Fibroblast of skin of right quadriceps (primary cell): ENCODE measurements at regions not wholly inside any gene's neighbourhood (a gene's known extent, or its start where the extent isn't known, plus 50 kb on each side); places are given as distances from the start of the nearest gene placed in this dataset.
A peak's percentile ranks its signal among the peaks of the same experiment; 100 is the strongest.

Experiments
- DNase-seq: peaks from one replicate; pipeline ENCODE4 v3.0.0-alpha.2; 2013

DNA sequence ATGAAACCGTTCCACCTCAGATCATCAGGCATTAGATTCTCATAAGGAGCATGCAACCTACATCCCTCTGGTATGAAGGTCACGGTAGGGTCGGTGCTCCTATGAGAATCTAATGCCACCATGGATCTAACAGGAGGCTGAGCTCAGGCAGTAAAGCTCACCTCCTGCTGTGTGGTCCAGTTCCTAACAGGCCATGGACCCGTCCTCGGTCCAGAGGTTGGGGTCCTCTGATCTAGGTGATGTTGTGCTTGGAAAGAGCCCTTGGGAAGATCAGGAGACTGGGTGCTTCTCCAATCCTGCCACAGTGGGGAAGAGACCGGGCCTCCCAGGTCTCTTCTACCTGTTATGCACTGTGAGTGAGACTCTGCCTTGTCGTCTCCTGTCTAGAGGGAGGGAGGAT lies 104.6 kb downstream of the ACKR3 start:
- DNase-seq = no peak

GRCh38 chr2:236674646-236675045 lies 105.0 kb downstream of the ACKR3 start:
- DNase-seq = no peak

DNA sequence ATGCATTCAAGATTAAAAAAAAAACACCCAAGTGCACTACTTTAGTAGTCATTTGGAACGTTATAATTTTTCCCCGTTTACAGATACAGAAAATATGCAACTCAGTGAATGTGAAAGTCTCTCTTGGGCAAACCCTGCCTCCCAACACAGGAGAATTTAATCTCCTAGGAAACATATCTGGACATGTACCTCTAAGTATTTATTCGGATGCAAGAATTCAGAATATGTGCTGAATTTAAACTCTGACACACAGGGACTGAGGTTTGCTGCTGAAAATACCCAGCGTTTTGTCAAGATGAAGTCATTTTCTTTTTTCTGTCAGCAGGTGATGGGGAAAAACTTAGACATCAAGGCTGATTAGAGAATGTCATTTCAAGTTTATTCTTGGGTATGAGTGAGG lies 105.4 kb downstream of the ACKR3 start:
- DNase-seq = peak; percentile 66

DNA sequence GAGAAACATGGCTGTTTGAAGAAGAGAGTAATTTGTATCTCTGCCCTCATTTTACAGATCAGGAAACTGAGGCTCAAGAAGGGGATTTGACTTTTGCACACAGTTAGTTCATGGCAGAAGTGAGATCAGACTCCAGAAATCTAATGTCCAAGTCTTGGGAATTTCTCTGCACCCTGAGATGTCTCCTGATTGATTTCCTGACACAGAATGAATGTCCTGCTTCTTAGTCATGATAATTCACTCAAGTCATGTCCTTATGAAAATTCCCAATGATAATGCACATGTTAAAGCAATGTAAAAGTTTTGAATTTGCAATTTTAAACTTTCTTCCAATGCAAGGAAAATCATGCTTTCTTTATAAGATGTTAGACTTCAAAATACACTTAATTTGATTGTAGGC lies 105.9 kb downstream of the ACKR3 start:
- no peak for DNase-seq

- DNase-seq = no peak
Measured at GRCh38 chr2:236676136-236676873, 106.7 kb downstream of the ACKR3 start.

DNA sequence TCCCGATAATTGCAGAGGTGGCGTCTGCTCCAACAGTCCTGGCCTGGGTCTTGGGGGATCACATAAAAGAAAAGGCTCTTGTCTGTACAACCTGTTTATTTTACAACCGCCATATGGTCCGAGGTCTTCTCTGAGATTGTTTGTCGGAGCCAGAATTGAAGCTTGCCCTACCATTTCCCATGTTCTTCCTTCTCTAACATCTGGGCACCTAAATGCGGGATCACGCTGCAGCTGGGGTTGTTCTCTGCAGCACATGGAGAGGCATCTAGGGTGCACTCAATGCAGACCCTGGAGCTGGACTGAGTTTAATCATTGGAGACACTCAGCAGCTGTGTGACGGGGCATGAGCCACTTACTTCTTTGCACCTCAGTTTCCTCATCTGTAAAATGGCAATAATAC lies 107.7 kb downstream of the ACKR3 start:
- no peak for DNase-seq

DNA sequence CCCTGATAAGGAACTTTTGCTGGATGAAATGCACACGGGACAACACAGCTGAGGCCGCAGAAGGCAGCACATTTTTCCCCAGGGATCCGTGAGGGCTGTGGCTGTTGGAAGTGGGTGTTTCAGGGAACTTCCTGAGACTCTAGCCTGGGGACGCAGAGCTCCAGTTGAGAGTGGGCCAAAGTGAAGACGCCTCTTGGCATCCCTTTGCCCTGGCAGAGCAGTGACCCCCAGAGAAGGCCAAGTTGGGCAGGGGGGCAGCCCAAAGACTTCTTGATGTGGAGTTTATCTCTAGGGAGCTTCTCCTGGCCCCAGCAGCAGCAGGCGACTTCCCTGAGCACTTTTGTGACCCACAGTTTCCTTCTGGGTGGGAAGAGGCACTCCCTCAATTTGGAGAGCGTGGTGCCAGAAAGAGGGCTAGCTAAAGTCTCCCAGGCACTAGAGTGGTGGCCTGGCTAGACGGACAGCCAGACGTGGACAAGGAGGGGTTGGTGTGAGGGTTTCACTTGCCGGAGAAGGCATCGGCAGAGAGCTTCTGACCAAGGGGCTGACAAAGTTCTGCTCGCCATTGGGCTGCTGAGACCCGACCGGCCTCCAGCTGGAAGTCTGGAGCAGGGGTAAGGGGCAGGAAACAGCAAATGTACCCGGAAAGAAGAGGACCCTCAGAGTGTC lies 108.8 kb downstream of the ACKR3 start:
- no peak for DNase-seq

- DNase-seq = peak; percentile 95
Measured at GRCh38 chr2:236679884-236680860, 110.5 kb downstream of the ACKR3 start.

GRCh38 chr2:236682651-236683422 lies 113.2 kb downstream of the ACKR3 start:
- no peak for DNase-seq

- no peak for DNase-seq
Measured at GRCh38 chr2:236684504-236685256, 115.1 kb downstream of the ACKR3 start.

DNA sequence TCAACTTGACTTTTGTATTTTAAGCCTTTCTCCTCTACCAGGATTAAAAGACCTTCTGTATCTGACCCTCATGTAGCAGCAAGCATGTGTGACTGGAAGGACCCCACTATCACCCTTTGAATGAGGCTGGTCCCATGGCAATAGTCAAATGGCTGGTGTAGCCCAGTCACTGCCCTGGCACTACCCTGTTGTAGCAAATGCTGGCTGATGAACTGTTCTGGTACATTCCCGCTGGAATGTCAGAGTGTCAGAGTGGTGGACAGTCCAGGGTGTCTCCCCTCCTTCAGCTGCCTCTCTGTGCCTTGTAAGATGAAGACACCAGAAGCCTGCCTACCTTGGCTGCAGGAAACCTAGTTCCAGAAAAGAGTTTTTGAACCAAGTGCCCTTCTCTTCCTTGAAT lies 115.7 kb downstream of the ACKR3 start:
- DNase-seq = no peak

DNA sequence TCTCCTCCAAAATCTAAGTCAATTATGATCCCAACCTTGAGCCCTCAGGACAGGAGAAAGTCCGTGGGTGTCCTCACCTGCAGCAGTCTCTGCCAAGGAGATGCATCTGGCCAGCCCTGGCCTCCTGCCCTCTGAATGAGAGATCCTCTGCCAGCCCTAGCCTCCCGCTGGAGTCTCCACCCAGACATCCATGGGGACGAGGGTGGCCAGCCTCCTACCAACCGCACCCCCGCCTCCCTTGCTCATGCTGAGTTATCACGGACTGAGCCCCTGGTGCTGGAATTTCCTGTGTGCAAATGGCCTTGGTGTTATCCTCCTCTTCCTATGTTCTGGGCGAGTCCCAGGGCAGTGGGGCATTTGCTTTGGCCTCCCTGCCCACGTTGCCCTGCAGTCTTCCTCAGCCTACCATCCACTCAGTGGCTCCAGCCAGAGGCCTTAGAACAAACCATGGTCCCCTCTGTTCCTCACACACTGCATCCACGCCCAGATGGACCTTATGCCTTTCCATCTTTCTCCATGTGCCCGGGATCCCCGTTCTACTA lies 116.4 kb downstream of the ACKR3 start:
- DNase-seq = no peak

- DNase-seq = no peak
Measured at GRCh38 chr2:236686561-236686960, 116.9 kb downstream of the ACKR3 start.

DNA sequence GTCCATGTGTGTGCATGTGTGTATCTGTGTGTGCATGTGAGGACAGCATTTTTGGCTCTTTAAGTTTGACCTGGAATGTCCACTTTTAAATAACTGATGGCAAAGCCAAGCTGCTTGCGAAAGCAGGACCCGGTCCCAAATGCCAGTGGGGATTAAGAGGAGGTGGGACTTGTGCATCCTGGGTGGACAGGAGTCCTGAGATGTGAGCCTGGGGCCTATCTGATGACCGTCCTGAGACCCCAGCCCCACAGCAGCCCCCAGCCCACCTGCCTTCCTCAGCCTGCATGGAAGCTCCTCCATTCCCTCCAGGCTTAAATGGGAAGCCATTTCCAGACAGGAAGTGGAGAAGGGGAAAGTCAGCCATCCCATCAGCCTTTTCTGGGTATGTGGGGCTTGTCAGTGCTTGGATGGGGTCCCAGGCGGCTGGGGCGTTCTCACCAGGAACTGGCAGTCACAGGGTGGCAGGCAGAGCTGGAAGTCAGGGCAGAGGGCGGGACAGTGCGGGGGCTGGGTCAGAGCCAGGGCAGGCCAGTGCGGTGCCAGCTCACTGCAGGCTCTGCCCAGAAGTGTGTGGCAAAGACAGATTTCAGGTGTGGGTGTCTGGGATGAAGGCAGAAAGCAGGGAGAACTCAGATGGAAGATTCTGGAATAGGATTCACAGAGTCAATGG lies 117.8 kb downstream of the ACKR3 start:
- no peak for DNase-seq

DNA sequence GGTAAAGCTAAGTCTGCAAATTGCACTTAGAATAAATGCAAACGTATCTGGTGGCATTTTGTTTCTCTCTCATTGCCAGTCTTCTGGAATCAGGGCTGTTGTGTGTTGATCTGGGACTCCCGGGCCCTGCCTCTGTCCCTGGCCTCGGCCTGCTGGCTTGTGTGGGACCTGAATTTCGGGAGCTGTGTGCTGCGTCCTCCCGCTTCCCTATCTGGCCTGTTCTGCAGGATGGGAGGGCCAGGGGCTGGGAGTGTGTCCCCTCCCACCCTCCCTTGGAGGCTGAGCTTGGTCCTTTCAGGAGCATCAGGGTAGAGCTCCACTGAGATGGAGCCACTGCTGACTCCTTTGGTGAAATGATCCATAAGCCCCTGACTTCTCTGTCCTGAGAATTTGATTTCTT lies 118.5 kb downstream of the ACKR3 start:
- DNase-seq = no peak

DNA sequence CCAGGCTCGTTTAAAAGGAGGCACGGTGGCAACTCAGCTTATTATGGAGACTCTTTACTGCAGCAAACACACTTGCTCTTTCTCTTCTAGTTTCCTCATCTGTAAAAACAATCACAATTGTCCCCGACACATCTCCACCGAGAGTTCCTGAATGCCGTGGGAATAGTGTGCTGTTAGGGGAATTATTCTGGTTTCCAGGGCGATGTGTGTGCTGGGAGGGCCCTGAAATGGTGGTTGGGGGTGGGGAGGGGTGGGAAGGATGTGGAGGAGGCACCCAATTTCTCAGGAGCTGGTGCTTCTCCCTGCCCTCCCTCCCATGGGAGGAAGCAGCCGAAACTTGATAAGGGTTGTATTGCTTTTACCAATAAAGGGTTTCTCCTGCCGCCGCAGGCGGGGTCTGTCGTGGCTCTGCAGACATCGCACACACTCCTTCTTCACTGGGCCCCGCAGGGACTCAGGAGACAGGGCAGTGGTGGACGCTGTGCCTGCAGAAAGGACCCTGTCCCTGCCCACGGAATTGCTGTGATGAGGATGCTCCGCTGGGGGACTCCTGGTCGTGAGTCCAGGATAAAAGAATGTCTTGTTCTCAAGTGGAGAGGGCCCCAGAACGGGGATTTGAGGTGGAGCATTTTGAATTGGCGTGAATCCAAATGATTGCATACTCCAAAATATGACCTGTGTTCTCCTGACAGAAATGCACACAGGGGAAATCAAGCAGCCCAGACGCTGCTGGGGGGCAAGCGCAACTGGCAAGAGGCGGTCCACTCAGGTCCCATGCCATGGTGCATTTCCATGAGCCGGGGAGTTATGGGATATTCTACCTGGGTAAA lies 119.2 kb downstream of the ACKR3 start:
- DNase-seq = no peak

- no peak for DNase-seq
Measured at GRCh38 chr2:236689393-236689700, 119.7 kb downstream of the ACKR3 start.

- no peak for DNase-seq
Measured at GRCh38 chr2:236689981-236690380, 120.4 kb downstream of the ACKR3 start.

GRCh38 chr2:236690726-236691125 lies 121.1 kb downstream of the ACKR3 start:
- no peak for DNase-seq

DNA sequence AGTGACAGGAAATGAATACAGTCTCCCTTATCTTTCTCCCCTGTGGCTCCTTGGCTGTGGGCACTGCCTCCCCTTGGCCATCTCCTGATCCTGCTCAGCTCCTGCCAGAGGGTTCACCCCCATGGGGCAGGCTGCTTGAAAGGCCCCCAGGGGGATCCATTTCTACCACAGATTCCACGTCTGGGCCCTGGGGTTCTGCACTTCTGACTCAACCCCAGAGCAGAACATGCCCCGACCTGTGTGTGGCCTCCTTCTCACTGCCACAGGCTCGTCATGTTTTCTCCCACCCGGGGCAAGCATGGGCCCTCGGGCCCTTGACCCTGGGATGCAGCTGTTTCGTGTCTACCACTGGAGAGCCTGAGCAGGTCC lies 122.2 kb downstream of the ACKR3 start:
- no peak for DNase-seq
